Neuronal stem cell (in vitro differentiated cells): ENCODE measurements at regions not wholly inside any gene's neighbourhood (a gene's known extent, or its start where the extent isn't known, plus 50 kb on each side); places are given as distances from the start of the nearest gene placed in this dataset.
A peak's percentile ranks its signal among the peaks of the same experiment; 100 is the strongest.

Experiments used
- DNase-seq: peaks from one replicate; pipeline ENCODE4 v3.0.0-alpha.2; 2013; ENCODE audit warnings: low spot score
- H2AFZ ChIP-seq: one replicate; pipeline ENCODE4 v1.6.1; 2013; ENCODE audit warnings: mild to moderate bottlenecking, low read length, inconsistent platforms
- H2AK5ac ChIP-seq: 2 replicates; pipeline ENCODE4 v1.6.1; 2013; ENCODE audit warnings: low read depth, mild to moderate bottlenecking, inconsistent platforms, low read length, moderate library complexity, mixed read lengths
- H2BK120ac ChIP-seq: 2 replicates; pipeline ENCODE4 v1.6.1; 2013; ENCODE audit warnings: low read depth, mild to moderate bottlenecking, inconsistent platforms, low read length, moderate library complexity, mixed read lengths
- H2BK12ac ChIP-seq: one replicate; pipeline ENCODE4 v1.6.1; 2013; ENCODE audit warnings: low read length, inconsistent platforms
- H2BK15ac ChIP-seq: 2 replicates; pipeline ENCODE4 v1.6.1; 2013; ENCODE audit warnings: mild to moderate bottlenecking, low read length, inconsistent platforms, mixed read lengths
- H2BK5ac ChIP-seq: one replicate; pipeline ENCODE4 v1.6.1; 2013; ENCODE audit warnings: inconsistent platforms, mild to moderate bottlenecking, low read length, moderate library complexity
- H3K14ac ChIP-seq: one replicate; pipeline ENCODE4 v1.6.1; 2013; ENCODE audit warnings: low read length, inconsistent platforms
- H3K18ac ChIP-seq: 2 replicates; pipeline ENCODE4 v1.6.1; 2013; ENCODE audit warnings: low read length, inconsistent platforms
- H3K23ac ChIP-seq: 2 replicates; pipeline ENCODE4 v1.6.1; 2013; ENCODE audit warnings: low read depth, mild to moderate bottlenecking, mixed read lengths, low read length, inconsistent platforms; ENCODE audit not compliant: poor library complexity
- H3K27ac ChIP-seq: replicated peaks from 3 replicates; pipeline ENCODE4 v1.5.1; 2013; ENCODE audit warnings: low read length, inconsistent platforms
- H3K27me3 ChIP-seq, 3 experiments: 2 replicates each; pipeline ENCODE4 v1.6.1; 2013; ENCODE audit warnings: low read length in 3 of 3, mild to moderate bottlenecking in 2 of 3, inconsistent platforms in 1 of 3, low read depth in 1 of 3, mixed read lengths in 1 of 3, moderate library complexity in 1 of 3; ENCODE audit not compliant: control insufficient read depth in 3 of 3, insufficient read depth in 3 of 3
- H3K36me3 ChIP-seq, 2 donors: replicated peaks in 1 of 2; 2 replicates each; pipeline ENCODE4 v1.6.1; 2013; ENCODE audit warnings: low read length in 2 of 2; ENCODE audit not compliant: control insufficient read depth in 2 of 2, insufficient read depth in 2 of 2
- H3K4ac ChIP-seq: 2 replicates; pipeline ENCODE4 v1.6.1; 2013; ENCODE audit warnings: inconsistent platforms, mild to moderate bottlenecking, low read length, moderate library complexity
- H3K4me1 ChIP-seq, 2 donors: 1 replicate in 1 of 2; 2 replicates in 1 of 2; pipeline ENCODE4 v1.6.1; 2013; ENCODE audit warnings: low read length in 2 of 2, low read depth in 1 of 2; ENCODE audit not compliant: control insufficient read depth in 2 of 2, insufficient read depth in 1 of 2
- H3K4me2 ChIP-seq: one replicate; pipeline ENCODE4 v1.6.1; 2013; ENCODE audit warnings: mild to moderate bottlenecking, low read length, inconsistent platforms; ENCODE audit not compliant: insufficient read depth, poor library complexity, severe bottlenecking
- H3K4me3 ChIP-seq, 2 donors: 2 replicates each; pipeline ENCODE4 v1.5.1; 2013; ENCODE audit warnings: low read length in 2 of 2, mild to moderate bottlenecking in 2 of 2, inconsistent platforms in 1 of 2, moderate library complexity in 1 of 2
- H3K79me1 ChIP-seq: one replicate; pipeline ENCODE4 v1.6.1; 2013; ENCODE audit warnings: low read depth, mild to moderate bottlenecking, inconsistent platforms, low read length, moderate library complexity
- H3K9ac ChIP-seq: one replicate; pipeline ENCODE4 v1.6.1; 2013; ENCODE audit warnings: mild to moderate bottlenecking, low read depth, low read length, inconsistent platforms; ENCODE audit not compliant: poor library complexity
- H3K9me3 ChIP-seq, 2 donors: replicated peaks in 1 of 2; 2 replicates each; pipeline versions ENCODE3 to v1.6.1; 2013; ENCODE audit warnings: low read length in 2 of 2, mild to moderate bottlenecking in 2 of 2, inconsistent platforms in 1 of 2, low read depth in 1 of 2, mixed read lengths in 1 of 2, moderate library complexity in 1 of 2; ENCODE audit not compliant: control insufficient read depth in 2 of 2, insufficient read depth in 1 of 2
- H4K8ac ChIP-seq: one replicate; pipeline ENCODE4 v1.6.1; 2013; ENCODE audit warnings: low read depth, mild to moderate bottlenecking, inconsistent platforms, low read length, moderate library complexity
- H4K91ac ChIP-seq: one replicate; pipeline ENCODE4 v1.6.1; 2013; ENCODE audit warnings: low read length, low read depth, mild to moderate bottlenecking, inconsistent platforms; ENCODE audit not compliant: poor library complexity
- WGBS, 2 donors: extraction: QIAGEN DNeasy Blood & Tissue Kit; methylation state at CpG; one replicate each; pipeline ENCODE4 v1.1.7; 2013; ENCODE audit warnings: missing lambda C conversion rate in 2 of 2, mixed read lengths in 1 of 2; ENCODE audit not compliant: insufficient read length in 2 of 2, insufficient replicate concordance in 1 of 2; ENCODE audit errors: extremely low coverage in 2 of 2; 5-methylcytosine and 5-hydroxymethylcytosine counted together

DNA sequence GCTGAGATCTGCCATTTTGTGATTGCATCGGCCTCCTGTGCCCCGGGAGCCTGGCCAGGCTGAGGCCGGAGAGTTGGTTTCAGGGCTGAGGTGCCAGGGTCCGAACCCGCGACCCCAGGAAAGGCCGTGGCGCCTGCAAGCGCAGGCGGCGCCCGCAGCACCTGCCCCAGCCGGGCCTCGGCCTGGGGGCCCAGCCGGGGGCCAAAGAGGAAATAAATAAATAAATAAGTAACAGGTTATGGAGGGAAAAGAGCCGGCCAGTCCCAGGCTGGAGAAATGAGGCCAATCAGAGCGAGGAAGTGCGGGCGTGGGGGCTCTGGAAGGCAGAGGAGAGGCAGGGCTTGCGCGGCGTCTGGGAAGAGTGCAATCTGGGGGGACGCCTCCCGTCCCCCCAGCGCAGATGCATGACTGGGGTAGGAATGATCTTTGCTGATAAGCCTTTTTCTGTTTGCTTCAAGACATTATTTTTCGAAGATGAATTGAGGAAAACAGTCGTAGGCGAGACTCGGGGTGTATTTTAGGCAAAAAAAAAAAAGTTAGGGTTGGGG lies 145.6 kb upstream of the ZNF536 start:
- peak overlapping the region; percentile 64 for H2BK15ac ChIP-seq
- H3K9ac ChIP-seq, result no peak overlapping the region
- H3K27ac ChIP-seq, result no peak overlapping the region
- no peaks in the 10 kb centered on the region for H3K9me3 ChIP-seq
- WGBS, 2 donors, result no CpG with 5 or more reads among the region's 29 CpGs
- no peak overlapping the region for H3K14ac ChIP-seq
- no peak for DNase-seq
- peaks cover 15 to 70% (median 70%) of the 10 kb centered on the region in 3 experiments for H3K27me3 ChIP-seq
- H2BK12ac ChIP-seq, result no peak overlapping the region
- H3K4me3 ChIP-seq, result peak overlapping the region; percentile 71 to 74
- no peaks in the 10 kb centered on the region for H3K36me3 ChIP-seq
- H3K79me1 ChIP-seq, result no peaks in the 10 kb centered on the region
- no peak overlapping the region for H3K4ac ChIP-seq
- H3K4me2 ChIP-seq, result peak overlapping the region; percentile 73
- peak overlapping the region; percentile 98 for H2AFZ ChIP-seq
- no peak overlapping the region for H4K8ac ChIP-seq
- no peak overlapping the region for H4K91ac ChIP-seq
- H3K18ac ChIP-seq, result peak overlapping the region; percentile 87
- no peak overlapping the region for H2BK5ac ChIP-seq
- no peak overlapping the region for H3K23ac ChIP-seq
- H2AK5ac ChIP-seq, result no peak overlapping the region
- H3K4me1 ChIP-seq, result peaks cover 9 to 26% of the 10 kb centered on the region in 2 donors
- H2BK120ac ChIP-seq, result no peak overlapping the region

- H3K18ac ChIP-seq, result peak overlapping the region; percentile 74
- no peak overlapping the region for H3K23ac ChIP-seq
- H3K14ac ChIP-seq, result no peak overlapping the region
- no CpG with 5 or more reads among the region's 35 CpGs for WGBS, 2 donors
- no peaks in the 10 kb centered on the region for H3K79me1 ChIP-seq
- H2AK5ac ChIP-seq, result no peak overlapping the region
- H3K4ac ChIP-seq, result no peak overlapping the region
- peaks cover 15 to 69% (median 68%) of the 10 kb centered on the region in 3 experiments for H3K27me3 ChIP-seq
- DNase-seq, result no peak
- no peak overlapping the region for H2BK120ac ChIP-seq
- no peak overlapping the region for H4K8ac ChIP-seq
- peak overlapping the region; percentile 75 for H2BK15ac ChIP-seq
- peak overlapping the region; percentile 88 for H3K9ac ChIP-seq
- no peaks in the 10 kb centered on the region for H3K36me3 ChIP-seq
- no peak overlapping the region for H2BK5ac ChIP-seq
- H2BK12ac ChIP-seq, result no peak overlapping the region
- no peaks in the 10 kb centered on the region for H3K9me3 ChIP-seq
- H3K27ac ChIP-seq, result no peak overlapping the region
- peaks cover 9 to 26% of the 10 kb centered on the region in 2 donors for H3K4me1 ChIP-seq
- H3K4me2 ChIP-seq, result peak overlapping the region; percentile 97
- H3K4me3 ChIP-seq, result peak overlapping the region; percentile 74 to 76
- H2AFZ ChIP-seq, result peak overlapping the region; percentile 98
- no peak overlapping the region for H4K91ac ChIP-seq
Observed at GRCh38 chr19:30227012-30227621, 145.1 kb upstream of the ZNF536 start.

- peaks cover 15 to 67% (median 66%) of the 10 kb centered on the region in 3 experiments for H3K27me3 ChIP-seq
- H3K4ac ChIP-seq, result no peak overlapping the region
- no peak overlapping the region for H4K91ac ChIP-seq
- peak overlapping the region; percentile 82 for H3K14ac ChIP-seq
- no peak overlapping the region for H3K27ac ChIP-seq
- H2BK12ac ChIP-seq, result peak overlapping the region; percentile 22
- peak overlapping the region; percentile 95 for H3K18ac ChIP-seq
- H2AFZ ChIP-seq, result peak overlapping the region; percentile 98
- H2BK120ac ChIP-seq, result no peak overlapping the region
- H2BK15ac ChIP-seq, result peak overlapping the region; percentile 85
- H3K4me2 ChIP-seq, result peak overlapping the region; percentile 97
- peak; percentile 84 for DNase-seq
- peak overlapping the region; percentile 88 for H3K9ac ChIP-seq
- WGBS, 2 donors, result no CpG with 5 or more reads among the region's 57 CpGs
- H4K8ac ChIP-seq, result peak overlapping the region; percentile 17
- no peaks in the 10 kb centered on the region for H3K36me3 ChIP-seq
- no peak overlapping the region for H2AK5ac ChIP-seq
- peak overlapping the region; percentile 73 for H3K23ac ChIP-seq
- peak overlapping the region; percentile 68 to 74 for H3K4me3 ChIP-seq
- H3K4me1 ChIP-seq, result peaks cover 9 to 26% of the 10 kb centered on the region in 2 donors
- no peaks in the 10 kb centered on the region for H3K79me1 ChIP-seq
- H3K9me3 ChIP-seq, result no peaks in the 10 kb centered on the region
- no peak overlapping the region for H2BK5ac ChIP-seq
Observed at GRCh38 chr19:30227661-30228112, 144.5 kb upstream of the ZNF536 start.

DNA sequence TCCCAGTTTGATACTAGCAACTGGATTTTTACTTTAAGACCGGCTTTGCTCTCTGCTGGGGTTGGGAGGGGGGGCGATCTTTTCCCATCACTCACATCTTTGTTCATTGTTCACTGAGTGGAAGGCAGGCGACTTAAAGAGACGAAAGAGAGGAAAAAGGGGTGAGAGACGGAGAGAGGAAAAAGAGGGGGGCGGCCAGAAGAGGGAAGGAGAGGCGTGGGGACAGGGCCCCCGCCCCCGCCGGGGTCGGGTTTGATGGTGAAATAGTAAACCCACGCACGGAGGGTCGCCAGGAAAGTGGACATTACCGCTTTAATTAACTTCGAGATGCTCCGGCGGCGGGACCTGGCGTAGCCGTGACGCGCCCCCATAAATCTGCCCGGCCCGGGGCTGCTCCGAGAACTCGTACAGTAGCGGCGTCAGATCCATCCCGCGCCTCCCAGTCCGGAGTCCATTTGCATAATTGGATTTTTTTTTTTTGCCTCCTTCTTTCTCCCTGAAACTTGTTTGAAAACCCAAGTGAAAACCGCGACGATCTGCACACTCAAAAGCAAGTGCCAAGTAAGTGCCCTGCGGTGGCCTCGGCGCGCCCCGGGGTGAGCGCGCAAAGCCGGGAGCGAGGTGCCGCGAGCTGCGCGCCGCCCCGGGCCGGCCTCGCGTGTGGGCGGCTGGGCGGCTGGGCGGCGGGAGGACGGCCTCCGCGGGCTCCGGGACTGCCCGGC lies 143.9 kb upstream of the ZNF536 start:
- Histone ChIP-seq H3K9me3 (no peaks in the 10 kb centered on the region), H2BK120ac (no peak overlapping the region), H3K18ac (peak overlapping the region; percentile 95), H3K79me1 (no peaks in the 10 kb centered on the region), H3K14ac (peak overlapping the region; percentile 71), H3K4me1 (peaks cover 9 to 30% of the 10 kb centered on the region in 2 donors), H2BK5ac (no peak overlapping the region), H2BK15ac (peak overlapping the region; percentile 85), H3K36me3 (no peaks in the 10 kb centered on the region), H2AFZ (peak overlapping the region; percentile 98), H3K27ac (no peak overlapping the region), H2BK12ac (no peak overlapping the region), H4K8ac (no peak overlapping the region), H3K23ac (peak overlapping the region; percentile 73), H3K4ac (no peak overlapping the region), H3K4me3 (peak overlapping the region; percentile 68 to 74), H3K4me2 (peak overlapping the region; percentile 97), H3K9ac (peak overlapping the region; percentile 44), H4K91ac (no peak overlapping the region), H2AK5ac (no peak overlapping the region), H3K27me3 (peaks cover 15 to 62% (median 60%) of the 10 kb centered on the region in 3 experiments)
- no CpG with 5 or more reads among the region's 62 CpGs for WGBS, 2 donors
- DNase-seq, result no peak
